NCI-H2029 (cell line): ENCODE measurements at regions not wholly inside any gene's neighbourhood (a gene's known extent, or its start where the extent isn't known, plus 50 kb on each side); places are given as distances from the start of the nearest gene placed in this dataset.

Experiments used
- DNase-seq: peaks from one replicate; lab custom pipeline; 2025; lab: John Stamatoyannopoulos, UW

- no peak for DNase-seq
Observed at GRCh38 chr10:83357004-83357403, 782.3 kb upstream of the GHITM start.

GRCh38 chr10:83357627-83358026 is 781.7 kb upstream of the GHITM start:
- DNase-seq = no peak

- DNase-seq = no peak
Observed at GRCh38 chr10:83367036-83367435, 772.3 kb upstream of the GHITM start.

- DNase-seq = no peak
Observed at GRCh38 chr10:83371696-83372490, 767.4 kb upstream of the GHITM start.

GRCh38 chr10:83372646-83373045 is 766.7 kb upstream of the GHITM start:
- DNase-seq = no peak

- DNase-seq = no peak
Observed at GRCh38 chr10:83373671-83374070, 765.6 kb upstream of the GHITM start.

GRCh38 chr10:83374741-83375140 is 764.6 kb upstream of the GHITM start:
- DNase-seq = no peak

- DNase-seq = no peak
Observed at GRCh38 chr10:83375274-83375673, 764.0 kb upstream of the GHITM start.

- no peak for DNase-seq
Observed at GRCh38 chr10:83397806-83398205, 741.5 kb upstream of the GHITM start.

GRCh38 chr10:83410570-83410969 is 728.7 kb upstream of the GHITM start:
- no peak for DNase-seq

- no peak for DNase-seq
Observed at GRCh38 chr10:83425306-83425705, 714.0 kb upstream of the GHITM start.

- no peak for DNase-seq
Observed at GRCh38 chr10:83427101-83427500, 712.2 kb upstream of the GHITM start.

- no peak for DNase-seq
Observed at GRCh38 chr10:83432261-83433045, 706.9 kb upstream of the GHITM start.

GRCh38 chr10:83433705-83434104 is 705.6 kb upstream of the GHITM start:
- no peak for DNase-seq

- no peak for DNase-seq
Observed at GRCh38 chr10:83448013-83448412, 691.3 kb upstream of the GHITM start.

- DNase-seq = no peak
Observed at GRCh38 chr10:83458611-83459010, 680.7 kb upstream of the GHITM start.

- no peak for DNase-seq
Observed at GRCh38 chr10:83459124-83459523, 680.2 kb upstream of the GHITM start.

- DNase-seq = no peak
Observed at GRCh38 chr10:83469728-83470331, 669.5 kb upstream of the GHITM start.

- no peak for DNase-seq
Observed at GRCh38 chr10:83476211-83476610, 663.1 kb upstream of the GHITM start.

- no peak for DNase-seq
Observed at GRCh38 chr10:83489161-83489560, 650.1 kb upstream of the GHITM start.

- no peak for DNase-seq
Observed at GRCh38 chr10:83492004-83492403, 647.3 kb upstream of the GHITM start.

- no peak for DNase-seq
Observed at GRCh38 chr10:83512681-83513080, 626.6 kb upstream of the GHITM start.

GRCh38 chr10:83515001-83515400 is 624.3 kb upstream of the GHITM start:
- no peak for DNase-seq
